Mesodermal cell (in vitro differentiated cells): ENCODE measurements at regions not wholly inside any gene's neighbourhood (a gene's known extent, or its start where the extent isn't known, plus 50 kb on each side); places are given as distances from the start of the nearest gene placed in this dataset.
"Not testable (repeated sequence)": the region's sequence is repeated elsewhere in the genome, so short reads cannot be mapped to it uniquely, and the experiment has no call there.

Source experiments
- H3K27ac ChIP-seq: 2 replicates; pipeline ENCODE4 v1.7.0; 2013; ENCODE audit warnings: mild to moderate bottlenecking, low read depth, low read length, moderate library complexity; ENCODE audit not compliant: severe bottlenecking
- H3K36me3 ChIP-seq: 2 replicates; pipeline ENCODE4 v1.7.1; 2013; ENCODE audit warnings: mild to moderate bottlenecking, low read length, moderate library complexity; ENCODE audit not compliant: control insufficient read depth, insufficient read depth
- H3K4me1 ChIP-seq: one replicate; pipeline ENCODE4 v1.7.1; 2013; ENCODE audit warnings: mild to moderate bottlenecking, low read length; ENCODE audit not compliant: insufficient read depth, control insufficient read depth, poor library complexity, severe bottlenecking
- H3K4me3 ChIP-seq: 2 replicates; pipeline ENCODE4 v1.7.0; 2013; ENCODE audit warnings: low read length, control low read depth, mild to moderate bottlenecking; ENCODE audit not compliant: insufficient read depth, poor library complexity, severe bottlenecking; ENCODE audit errors: extremely low read depth
- H3K9me3 ChIP-seq: 2 replicates; pipeline ENCODE4 v1.7.1; 2013; ENCODE audit warnings: mild to moderate bottlenecking, low read length, moderate library complexity; ENCODE audit not compliant: control insufficient read depth
- WGBS, 2 experiments: methylation state at CpG; one replicate each; pipeline ENCODE4 v1.1.5; 2013; ENCODE audit warnings: missing lambda C conversion rate in 2 of 2; ENCODE audit not compliant: insufficient coverage in 2 of 2; 5-methylcytosine and 5-hydroxymethylcytosine counted together

- Histone ChIP-seq H3K4me3 (no peak overlapping the region), H3K27ac (no peak overlapping the region), H3K9me3 (no peaks in the 10 kb centered on the region), H3K4me1 (no peaks in the 10 kb centered on the region), H3K36me3 (no peaks in the 10 kb centered on the region)
- WGBS, 2 experiments: no CpG with 5 or more reads among the region's 4 CpGs
Observed at GRCh38 chr2:9722451-9722850, 91.7 kb upstream of the YWHAQ start.

GRCh38 chr2:9724565-9724964, 93.8 kb upstream of the YWHAQ start:
- Histone ChIP-seq H3K4me3 (no peak overlapping the region), H3K27ac (no peak overlapping the region), H3K9me3 (no peaks in the 10 kb centered on the region), H3K4me1 (no peaks in the 10 kb centered on the region), H3K36me3 (no peaks in the 10 kb centered on the region)
- WGBS, 2 experiments: 90 to 91% methylated on average over 10 to 11 of the region's 11 CpGs

- WGBS, 2 experiments: 82 to 84% methylated on average over 14 of the region's 14 CpGs
- Histone ChIP-seq H3K36me3 (no peaks in the 10 kb centered on the region), H3K4me1 (no peaks in the 10 kb centered on the region), H3K9me3 (no peaks in the 10 kb centered on the region), H3K27ac (no peak overlapping the region), H3K4me3 (no peak overlapping the region)
Observed at GRCh38 chr2:9725106-9725505, 94.3 kb upstream of the YWHAQ start.

GRCh38 chr2:9726016-9726415, 95.2 kb upstream of the YWHAQ start:
- H3K9me3 ChIP-seq, H3K36me3 ChIP-seq, H3K4me1 ChIP-seq, H3K27ac ChIP-seq, H3K4me3 ChIP-seq: not testable (repeated sequence)
- 80% methylated on average over 1 of the region's 3 CpGs; no CpG with 5 or more reads in 1 of the 2 experiments for WGBS, 2 experiments

GRCh38 chr2:9730523-9730922, 99.7 kb upstream of the YWHAQ start:
- H3K4me1 ChIP-seq, H3K36me3 ChIP-seq, H3K9me3 ChIP-seq, H3K4me3 ChIP-seq, H3K27ac ChIP-seq: not testable (repeated sequence)
- 92 to 100% methylated on average over 3 to 4 of the region's 4 CpGs for WGBS, 2 experiments

- Histone ChIP-seq H3K4me1 (no peaks in the 10 kb centered on the region), H3K36me3 (no peaks in the 10 kb centered on the region), H3K4me3 (no peak overlapping the region), H3K27ac (no peak overlapping the region), H3K9me3 (no peaks in the 10 kb centered on the region)
- 80 to 88% methylated on average over 1 to 2 of the region's 3 CpGs for WGBS, 2 experiments
Observed at GRCh38 chr2:9732824-9733223, 102.0 kb upstream of the YWHAQ start.

- no peak overlapping the region for H3K27ac ChIP-seq
- no peaks in the 10 kb centered on the region for H3K4me1 ChIP-seq
- no peak overlapping the region for H3K4me3 ChIP-seq
- WGBS, 2 experiments: no CpG with 5 or more reads among the region's 1 CpG
- no peaks in the 10 kb centered on the region for H3K36me3 ChIP-seq
- H3K9me3 ChIP-seq: no peaks in the 10 kb centered on the region
Observed at GRCh38 chr2:9734308-9734707, 103.5 kb upstream of the YWHAQ start.

GRCh38 chr2:9735335-9735734, 104.5 kb upstream of the YWHAQ start:
- Histone ChIP-seq H3K4me1 (no peaks in the 10 kb centered on the region), H3K36me3 (no peaks in the 10 kb centered on the region), H3K9me3 (no peaks in the 10 kb centered on the region), H3K27ac (no peak overlapping the region), H3K4me3 (no peak overlapping the region)
- 79 to 100% methylated on average over 1 of the region's 2 CpGs for whole genome bisulfite sequencing, 2 experiments

- Histone ChIP-seq H3K36me3 (no peaks in the 10 kb centered on the region), H3K9me3 (no peaks in the 10 kb centered on the region)
- WGBS, 2 experiments: 80% methylated on average over 1 of the region's 1 CpG; no CpG with 5 or more reads in 1 of the 2 experiments
Observed at GRCh38 chr2:9736021-9736420, 105.2 kb upstream of the YWHAQ start.

GRCh38 chr2:9737053-9737875, 106.0 kb upstream of the TAF1B start:
- 81 to 82% methylated on average over 5 to 6 of the region's 9 CpGs for WGBS, 2 experiments
- no peaks in the 10 kb centered on the region for H3K4me1 ChIP-seq
- no peaks in the 10 kb centered on the region for H3K36me3 ChIP-seq
- no peak overlapping the region for H3K27ac ChIP-seq
- no peak overlapping the region for H3K4me3 ChIP-seq
- H3K9me3 ChIP-seq: no peaks in the 10 kb centered on the region

More at GRCh38 chr2:9736021-9736420, 105.2 kb upstream of the YWHAQ start:
- Histone ChIP-seq H3K27ac (no peak overlapping the region), H3K4me1 (no peaks in the 10 kb centered on the region), H3K4me3 (no peak overlapping the region)

GRCh38 chr2:9738062-9738461, 105.2 kb upstream of the TAF1B start:
- no peaks in the 10 kb centered on the region for H3K4me1 ChIP-seq
- WGBS, 2 experiments: 83 to 92% methylated on average over 2 of the region's 5 CpGs
- H3K27ac ChIP-seq: no peak overlapping the region
- H3K4me3 ChIP-seq: no peak overlapping the region
- H3K9me3 ChIP-seq: no peaks in the 10 kb centered on the region
- no peaks in the 10 kb centered on the region for H3K36me3 ChIP-seq
